Liver (tissue), 8 donors: ENCODE measurements at regions not wholly inside any gene's neighbourhood (a gene's known extent, or its start where the extent isn't known, plus 50 kb on each side); places are given as distances from the start of the nearest gene placed in this dataset.

Experiments
- DNase-seq: peaks from one replicate; pipeline ENCODE4 v3.0.0-alpha.2; 2017; ENCODE audit warnings: low spot score
- H3K27ac ChIP-seq, 2 donors: one replicate each; pipeline ENCODE4 v1.7.0; 2013; ENCODE audit warnings: inconsistent platforms in 2 of 2, low read length in 2 of 2, control low read depth in 1 of 2, low read depth in 1 of 2, mild to moderate bottlenecking in 1 of 2
- H3K27me3 ChIP-seq, 4 donors: one replicate each; pipeline versions ENCODE4 v1.6.1 to v1.7.0; 2013; ENCODE audit warnings: low read length in 3 of 4, inconsistent platforms in 1 of 4, mild to moderate bottlenecking in 1 of 4, moderate library complexity in 1 of 4; ENCODE audit not compliant: control insufficient read depth in 4 of 4, insufficient read depth in 4 of 4
- H3K36me3 ChIP-seq, 4 donors: one replicate each; pipeline versions ENCODE4 v1.6.1 to v1.7.0; 2013; ENCODE audit warnings: low read length in 3 of 4, mild to moderate bottlenecking in 3 of 4, low read depth in 1 of 4, moderate library complexity in 1 of 4; ENCODE audit not compliant: control insufficient read depth in 4 of 4, insufficient read depth in 3 of 4
- H3K4me1 ChIP-seq, 4 donors: one replicate each; pipeline versions ENCODE4 v1.6.1 to v1.7.0; 2013; ENCODE audit warnings: low read length in 3 of 4, mild to moderate bottlenecking in 3 of 4, moderate library complexity in 1 of 4; ENCODE audit not compliant: control insufficient read depth in 4 of 4, insufficient read depth in 4 of 4
- H3K4me3 ChIP-seq, 3 donors: one replicate each; pipeline versions ENCODE4 v1.6.1 to v1.7.0; 2013; ENCODE audit warnings: low read length in 3 of 3, control low read depth in 1 of 3, low read depth in 1 of 3, mild to moderate bottlenecking in 1 of 3
- H3K9ac ChIP-seq, 2 donors: one replicate each; pipeline ENCODE4 v1.7.0; 2013; ENCODE audit warnings: low read length in 2 of 2, mild to moderate bottlenecking in 2 of 2, moderate library complexity in 2 of 2, control low read depth in 1 of 2, low read depth in 1 of 2
- H3K9me3 ChIP-seq, 4 donors: one replicate each; pipeline versions ENCODE4 v1.6.1 to v1.7.0; 2013; ENCODE audit warnings: low read length in 3 of 4; ENCODE audit not compliant: control insufficient read depth in 4 of 4
- CTCF ChIP-seq: fragments of 150-350 bp; IDR thresholded peaks from 2 replicates; pipeline ENCODE4 v1.5.1; 2017; ENCODE audit warnings: improper control_type of control experiment, low read depth, low read length; ENCODE audit not compliant: missing input control
- EGR1 ChIP-seq, 2 donors: IDR thresholded peaks; 2 replicates each; pipeline ENCODE4 v1.6.1; 2016 to 2018; ENCODE audit warnings: antibody characterized with exemption in 2 of 2, low read depth in 2 of 2
- FOXA1 ChIP-seq: IDR thresholded peaks from 2 replicates; pipeline ENCODE4 v1.6.1; 2016; ENCODE audit warnings: antibody characterized with exemption
- GABPA ChIP-seq, 2 donors: IDR thresholded peaks in 1 of 2; conservative IDR thresholded peaks in 1 of 2; 2 replicates each; pipeline ENCODE4 v1.6.1; 2016; ENCODE audit warnings: antibody characterized with exemption in 2 of 2, mild to moderate bottlenecking in 1 of 2, moderate library complexity in 1 of 2
- HNF4A ChIP-seq, 2 donors: conservative IDR thresholded peaks; 2 replicates each; pipeline ENCODE4 v1.6.1; 2016; ENCODE audit warnings: antibody characterized with exemption in 2 of 2, mild to moderate bottlenecking in 2 of 2
- HNF4G ChIP-seq: IDR thresholded peaks from 2 replicates; pipeline ENCODE4 v1.6.1; 2016; ENCODE audit warnings: antibody characterized with exemption
- MAX ChIP-seq: IDR thresholded peaks from 2 replicates; pipeline ENCODE4 v1.6.1; 2016; ENCODE audit warnings: antibody characterized with exemption
- NR2F2 ChIP-seq: IDR thresholded peaks from 2 replicates; pipeline ENCODE4 v1.6.1; 2016; ENCODE audit warnings: antibody characterized with exemption
- TAF1 ChIP-seq: conservative IDR thresholded peaks from 2 replicates; pipeline ENCODE4 v1.6.1; 2016; ENCODE audit warnings: antibody characterized with exemption, mild to moderate bottlenecking
- YY1 ChIP-seq: IDR thresholded peaks from 2 replicates; pipeline ENCODE4 v1.6.1; 2016; ENCODE audit warnings: antibody characterized with exemption, mild to moderate bottlenecking
- WGBS: extraction: QIAGEN DNeasy Blood & Tissue Kit; methylation state at CpG from one replicate; pipeline ENCODE4 v1.1.7; 2013; 5-methylcytosine and 5-hydroxymethylcytosine counted together
- TF ChIP-seq, protein P1 (sequence below): IDR thresholded peaks from 2 replicates; pipeline ENCODE4 v1.6.1; 2016; ENCODE audit warnings: antibody characterized with exemption
- TF ChIP-seq, protein P2 (sequence below): IDR thresholded peaks from 2 replicates; pipeline ENCODE4 v1.6.1; 2016; ENCODE audit warnings: antibody characterized with exemption
- TF ChIP-seq, protein P3 (sequence below): IDR thresholded peaks from 2 replicates; pipeline ENCODE4 v1.6.1; 2016; ENCODE audit warnings: antibody characterized with exemption, mild to moderate bottlenecking
- donor health status: healthy.
- donor health status: healthy.
- donor health status: healthy.
- donor health status: healthy.
- donor health status: healthy.

DNA sequence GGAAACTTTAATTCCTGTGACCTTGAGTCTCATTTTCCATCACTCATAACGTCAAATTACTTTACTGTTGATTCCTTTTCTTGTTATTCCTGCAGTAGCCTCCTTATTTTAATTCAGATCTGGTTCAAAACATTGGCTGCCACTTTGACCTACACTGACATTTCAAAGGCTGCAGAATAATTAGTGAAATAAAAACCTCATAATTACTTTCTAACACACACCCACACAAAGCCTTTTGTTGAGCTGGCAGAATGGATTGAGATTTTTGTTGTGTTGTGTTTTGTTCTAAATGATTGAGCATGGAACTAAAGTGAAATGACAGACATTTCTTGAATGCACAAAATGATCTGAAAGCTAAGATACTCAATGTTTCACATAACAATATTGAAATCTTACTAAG lies 507.5 kb upstream of the STXBP6 start:
- Histone ChIP-seq H3K4me3 (no peak overlapping the region), H3K27ac (no peak overlapping the region), H3K9me3 (no peaks in the 10 kb centered on the region), H3K9ac (no peak overlapping the region), H3K36me3 (no peaks in the 10 kb centered on the region), H3K4me1 (no peaks in the 10 kb centered on the region), H3K27me3 (no peaks in the 10 kb centered on the region)
- TF ChIP-seq YY1 (no peak), FOXA1 (no peak), TAF1 (no peak), HNF4G (no peak), GABPA (IDR thresholded peaks at IDR 0.05 in 1 of 2, conservative IDR thresholded peaks at IDR 0.05 in 1 of 2) (no peak), EGR1 (IDR thresholded peaks at IDR 0.05; ENCODE audit: low read depth in 2 of 2) (no peak), CTCF (no peak)
- TF ChIP-seq, protein P1, sequence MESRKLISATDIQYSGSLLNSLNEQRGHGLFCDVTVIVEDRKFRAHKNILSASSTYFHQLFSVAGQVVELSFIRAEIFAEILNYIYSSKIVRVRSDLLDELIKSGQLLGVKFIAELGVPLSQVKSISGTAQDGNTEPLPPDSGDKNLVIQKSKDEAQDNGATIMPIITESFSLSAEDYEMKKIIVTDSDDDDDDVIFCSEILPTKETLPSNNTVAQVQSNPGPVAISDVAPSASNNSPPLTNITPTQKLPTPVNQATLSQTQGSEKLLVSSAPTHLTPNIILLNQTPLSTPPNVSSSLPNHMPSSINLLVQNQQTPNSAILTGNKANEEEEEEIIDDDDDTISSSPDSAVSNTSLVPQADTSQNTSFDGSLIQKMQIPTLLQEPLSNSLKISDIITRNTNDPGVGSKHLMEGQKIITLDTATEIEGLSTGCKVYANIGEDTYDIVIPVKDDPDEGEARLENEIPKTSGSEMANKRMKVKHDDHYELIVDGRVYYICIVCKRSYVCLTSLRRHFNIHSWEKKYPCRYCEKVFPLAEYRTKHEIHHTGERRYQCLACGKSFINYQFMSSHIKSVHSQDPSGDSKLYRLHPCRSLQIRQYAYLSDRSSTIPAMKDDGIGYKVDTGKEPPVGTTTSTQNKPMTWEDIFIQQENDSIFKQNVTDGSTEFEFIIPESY = no peak
- TF ChIP-seq, protein P2, sequence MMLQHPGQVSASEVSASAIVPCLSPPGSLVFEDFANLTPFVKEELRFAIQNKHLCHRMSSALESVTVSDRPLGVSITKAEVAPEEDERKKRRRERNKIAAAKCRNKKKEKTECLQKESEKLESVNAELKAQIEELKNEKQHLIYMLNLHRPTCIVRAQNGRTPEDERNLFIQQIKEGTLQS = no peak
- no peak for DNase-seq
- WGBS = 44% methylated on average over 1 of the region's 1 CpG

DNA sequence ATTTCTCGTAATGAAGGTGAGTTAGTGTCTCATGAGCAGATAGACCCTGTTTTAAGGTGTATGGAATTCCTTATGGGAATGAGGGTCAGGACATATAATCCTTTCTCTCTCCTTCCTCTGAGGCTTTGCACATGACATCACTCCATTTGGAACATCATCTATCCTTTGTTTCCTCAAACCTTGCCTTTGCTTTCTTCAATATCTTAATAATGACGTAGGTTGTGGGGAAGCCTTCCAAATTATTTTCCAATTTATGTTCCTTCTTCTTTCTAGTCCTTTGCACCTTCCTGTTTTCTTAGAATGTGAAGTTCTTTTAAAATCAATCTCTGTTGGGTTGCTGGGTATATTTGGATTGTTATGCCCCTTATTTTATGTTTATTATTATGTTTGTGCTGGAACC lies 502.9 kb upstream of the STXBP6 start:
- WGBS = 59% methylated on average over 2 of the region's 2 CpGs
- TF ChIP-seq TAF1 = no peak
- no peak for TF ChIP-seq NR2F2
- no peak for TF ChIP-seq YY1
- TF ChIP-seq FOXA1 = no peak
- no peak for TF ChIP-seq CTCF
- TF ChIP-seq, protein P3, sequence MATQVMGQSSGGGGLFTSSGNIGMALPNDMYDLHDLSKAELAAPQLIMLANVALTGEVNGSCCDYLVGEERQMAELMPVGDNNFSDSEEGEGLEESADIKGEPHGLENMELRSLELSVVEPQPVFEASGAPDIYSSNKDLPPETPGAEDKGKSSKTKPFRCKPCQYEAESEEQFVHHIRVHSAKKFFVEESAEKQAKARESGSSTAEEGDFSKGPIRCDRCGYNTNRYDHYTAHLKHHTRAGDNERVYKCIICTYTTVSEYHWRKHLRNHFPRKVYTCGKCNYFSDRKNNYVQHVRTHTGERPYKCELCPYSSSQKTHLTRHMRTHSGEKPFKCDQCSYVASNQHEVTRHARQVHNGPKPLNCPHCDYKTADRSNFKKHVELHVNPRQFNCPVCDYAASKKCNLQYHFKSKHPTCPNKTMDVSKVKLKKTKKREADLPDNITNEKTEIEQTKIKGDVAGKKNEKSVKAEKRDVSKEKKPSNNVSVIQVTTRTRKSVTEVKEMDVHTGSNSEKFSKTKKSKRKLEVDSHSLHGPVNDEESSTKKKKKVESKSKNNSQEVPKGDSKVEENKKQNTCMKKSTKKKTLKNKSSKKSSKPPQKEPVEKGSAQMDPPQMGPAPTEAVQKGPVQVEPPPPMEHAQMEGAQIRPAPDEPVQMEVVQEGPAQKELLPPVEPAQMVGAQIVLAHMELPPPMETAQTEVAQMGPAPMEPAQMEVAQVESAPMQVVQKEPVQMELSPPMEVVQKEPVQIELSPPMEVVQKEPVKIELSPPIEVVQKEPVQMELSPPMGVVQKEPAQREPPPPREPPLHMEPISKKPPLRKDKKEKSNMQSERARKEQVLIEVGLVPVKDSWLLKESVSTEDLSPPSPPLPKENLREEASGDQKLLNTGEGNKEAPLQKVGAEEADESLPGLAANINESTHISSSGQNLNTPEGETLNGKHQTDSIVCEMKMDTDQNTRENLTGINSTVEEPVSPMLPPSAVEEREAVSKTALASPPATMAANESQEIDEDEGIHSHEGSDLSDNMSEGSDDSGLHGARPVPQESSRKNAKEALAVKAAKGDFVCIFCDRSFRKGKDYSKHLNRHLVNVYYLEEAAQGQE = no peak
- no peak for TF ChIP-seq MAX
- TF ChIP-seq HNF4G = no peak
- TF ChIP-seq, protein P1 = no peak
- TF ChIP-seq EGR1 (IDR thresholded peaks at IDR 0.05; ENCODE audit: low read depth in 2 of 2) = no peak
- TF ChIP-seq, protein P2 = no peak
- no peak for TF ChIP-seq HNF4A (conservative IDR thresholded peaks at IDR 0.05)
- TF ChIP-seq GABPA (IDR thresholded peaks at IDR 0.05 in 1 of 2, conservative IDR thresholded peaks at IDR 0.05 in 1 of 2) = no peak
- peaks cover 0 to 1% (median 0%) of the 10 kb centered on the region in 4 donors for H3K4me1 ChIP-seq
- H3K36me3 ChIP-seq = no peaks in the 10 kb centered on the region
- H3K27ac ChIP-seq = no peak overlapping the region
- no peak for DNase-seq
- no peak overlapping the region for H3K9ac ChIP-seq
- no peak overlapping the region for H3K4me3 ChIP-seq
- no peaks in the 10 kb centered on the region for H3K27me3 ChIP-seq
- no peaks in the 10 kb centered on the region for H3K9me3 ChIP-seq
